Smooth muscle cell (in vitro differentiated cells): ENCODE measurements at regions not wholly inside any gene's neighbourhood (a gene's known extent, or its start where the extent isn't known, plus 50 kb on each side); places are given as distances from the start of the nearest gene placed in this dataset.

Experiments used
- DNase-seq: peaks from one replicate; lab custom pipeline; 2025; ENCODE audit not compliant: unreplicated experiment; lab: John Stamatoyannopoulos, UW
- H2AFZ ChIP-seq: fragments of 200-600 bp; sonication (generic); 2 replicates; pipeline ENCODE4 v1.6.0; 2016; ENCODE audit warnings: antibody characterized with exemption, low read depth, mild to moderate bottlenecking
- H3F3A ChIP-seq: fragments of 200-600 bp; sonication (generic); 2 replicates; pipeline ENCODE4 v1.6.0; 2017; ENCODE audit warnings: antibody characterized with exemption, low read depth
- H3K27ac ChIP-seq: fragments of 200-600 bp; sonication (generic); 2 replicates; pipeline ENCODE4 v1.5.1; 2016; ENCODE audit warnings: low read depth, mild to moderate bottlenecking
- H3K27me3 ChIP-seq: fragments of 200-600 bp; sonication (generic); 2 replicates; pipeline ENCODE4 v1.6.1; 2016; ENCODE audit warnings: low read depth, mild to moderate bottlenecking
- H3K36me3 ChIP-seq: fragments of 200-600 bp; sonication (generic); 2 replicates; pipeline ENCODE4 v1.5.1; 2016; ENCODE audit warnings: low read depth
- H3K4me1 ChIP-seq: fragments of 200-600 bp; sonication (generic); 2 replicates; pipeline ENCODE4 v1.5.1; 2016; ENCODE audit warnings: low read depth
- H3K4me2 ChIP-seq: fragments of 200-600 bp; sonication (generic); 2 replicates; pipeline ENCODE4 v1.6.0; 2016; ENCODE audit warnings: mild to moderate bottlenecking
- H3K4me3 ChIP-seq: fragments of 200-600 bp; sonication (generic); 2 replicates; pipeline ENCODE4 v1.5.1; 2016; ENCODE audit warnings: mild to moderate bottlenecking
- H3K79me2 ChIP-seq: fragments of 200-600 bp; sonication (generic); 2 replicates; pipeline ENCODE4 v1.6.0; 2016; ENCODE audit warnings: low read depth, mild to moderate bottlenecking
- H3K9ac ChIP-seq: fragments of 200-600 bp; sonication (generic); 2 replicates; pipeline ENCODE4 v1.6.0; 2016; ENCODE audit warnings: low read depth
- H3K9me3 ChIP-seq: fragments of 200-600 bp; sonication (generic); replicated peaks from 2 replicates; pipeline ENCODE4 v1.5.1; 2016; ENCODE audit warnings: low read depth
- H4K20me1 ChIP-seq: fragments of 200-600 bp; sonication (generic); 2 replicates; pipeline ENCODE4 v1.6.0; 2016; ENCODE audit warnings: low read depth
- CTCF ChIP-seq: fragments of 200-600 bp; sonication (generic); IDR thresholded peaks from 2 replicates; pipeline ENCODE4 v1.5.1; 2017; ENCODE audit warnings: borderline replicate concordance, mild to moderate bottlenecking, antibody characterized with exemption; ENCODE audit not compliant: insufficient read depth, poor library complexity, severe bottlenecking
- WGBS: methylation state at CpG from one replicate; pipeline ENCODE4 v1.1.7; 2016; ENCODE audit warnings: low lambda C conversion rate; 5-methylcytosine and 5-hydroxymethylcytosine counted together

DNA sequence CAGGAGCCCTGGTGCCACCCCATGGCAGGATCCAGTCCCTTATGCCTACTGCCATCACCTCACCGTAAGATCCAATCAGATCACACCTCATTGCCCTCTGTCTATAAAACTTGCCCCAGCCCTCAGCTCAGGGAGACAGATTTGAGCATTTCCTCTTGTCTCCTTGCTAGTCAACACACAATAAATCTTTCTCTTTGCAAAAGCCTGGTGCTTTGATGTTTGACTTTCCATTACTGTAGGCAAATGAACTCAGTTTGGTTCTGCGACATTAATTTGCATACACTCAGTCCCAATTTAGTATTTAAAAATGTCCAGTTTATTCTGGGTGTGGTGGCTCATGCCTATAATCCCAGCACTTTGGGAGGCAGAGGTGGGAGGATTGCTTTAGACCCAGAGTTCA lies 188.4 kb downstream of the AEBP2 start:
- peaks cover 13% of the 10 kb centered on the region for H3F3A ChIP-seq
- H2AFZ ChIP-seq, result no peak overlapping the region

GRCh38 chr12:19630536-19630935 lies 191.2 kb downstream of the AEBP2 start:
- no peak overlapping the region for H2AFZ ChIP-seq
- no peak overlapping the region for H3K27ac ChIP-seq

More for the DNA sequence above, 188.4 kb downstream of the AEBP2 start:
- H3K36me3 ChIP-seq, result no peaks in the 10 kb centered on the region
- no peak overlapping the region for H3K27ac ChIP-seq
- H3K4me1 ChIP-seq, result no peaks in the 10 kb centered on the region
- no peaks in the 10 kb centered on the region for H4K20me1 ChIP-seq
- 30% methylated on average over 2 of the region's 2 CpGs for WGBS
- DNase-seq, result no peak
- H3K9me3 ChIP-seq, result no peaks in the 10 kb centered on the region
- H3K9ac ChIP-seq, result no peak overlapping the region
- no peak overlapping the region for H3K4me2 ChIP-seq
- no peak for TF ChIP-seq CTCF
- H3K79me2 ChIP-seq, result no peaks in the 10 kb centered on the region
- no peak overlapping the region for H3K4me3 ChIP-seq
- no peaks in the 10 kb centered on the region for H3K27me3 ChIP-seq

GRCh38 chr12:19633194-19633593 lies 193.9 kb downstream of the AEBP2 start:
- 94% methylated on average over 2 of the region's 2 CpGs for WGBS
- no peaks in the 10 kb centered on the region for H3F3A ChIP-seq

More at GRCh38 chr12:19630536-19630935, 191.2 kb downstream of the AEBP2 start:
- WGBS, result 82% methylated on average over 1 of the region's 1 CpG
- H3K9ac ChIP-seq, result no peak overlapping the region
- TF ChIP-seq CTCF, result no peak
- H3K9me3 ChIP-seq, result no peaks in the 10 kb centered on the region
- H3K4me1 ChIP-seq, result no peaks in the 10 kb centered on the region
- no peaks in the 10 kb centered on the region for H4K20me1 ChIP-seq
- H3K4me3 ChIP-seq, result no peak overlapping the region
- no peaks in the 10 kb centered on the region for H3K27me3 ChIP-seq
- H3K79me2 ChIP-seq, result no peaks in the 10 kb centered on the region
- no peak for DNase-seq
- no peaks in the 10 kb centered on the region for H3K36me3 ChIP-seq
- peaks cover under 1% of the 10 kb centered on the region for H3F3A ChIP-seq
- no peak overlapping the region for H3K4me2 ChIP-seq

More at GRCh38 chr12:19633194-19633593, 193.9 kb downstream of the AEBP2 start:
- Histone ChIP-seq H3K4me1 (no peaks in the 10 kb centered on the region), H3K9me3 (no peaks in the 10 kb centered on the region), H3K9ac (no peak overlapping the region), H3K27ac (no peak overlapping the region), H3K4me3 (no peak overlapping the region), H4K20me1 (no peaks in the 10 kb centered on the region), H3K36me3 (no peaks in the 10 kb centered on the region), H2AFZ (no peak overlapping the region), H3K79me2 (no peaks in the 10 kb centered on the region), H3K4me2 (no peak overlapping the region), H3K27me3 (no peaks in the 10 kb centered on the region)
- DNase-seq, result no peak
- TF ChIP-seq CTCF, result no peak
